GM13976 (cell line): ENCODE measurements at regions not wholly inside any gene's neighbourhood (a gene's known extent, or its start where the extent isn't known, plus 50 kb on each side); places are given as distances from the start of the nearest gene placed in this dataset.

ENCODE experiments used
- DNase-seq: peaks from one replicate; pipeline ENCODE4 v3.0.0; 2012; ENCODE audit warnings: low spot score
- in situ Hi-C: fragments of 300-500 bp; cut with MboI; formaldehyde crosslinking; loops from one replicate; pipeline ENCODE4 v1.12.0; 2022; ENCODE audit warnings: low sequenced_read_pairs, mixed read lengths, inconsistent platforms; ENCODE audit not compliant: unreplicated experiment
- TF ChIP-seq, protein P1 (sequence below): IDR thresholded peaks from 2 replicates; pipeline ENCODE4 v1.5.1; 2012; ENCODE audit warnings: borderline replicate concordance, mild to moderate bottlenecking; ENCODE audit not compliant: insufficient read depth; ENCODE audit errors: extremely low read depth, missing control alignments, control extremely low read depth

DNA sequence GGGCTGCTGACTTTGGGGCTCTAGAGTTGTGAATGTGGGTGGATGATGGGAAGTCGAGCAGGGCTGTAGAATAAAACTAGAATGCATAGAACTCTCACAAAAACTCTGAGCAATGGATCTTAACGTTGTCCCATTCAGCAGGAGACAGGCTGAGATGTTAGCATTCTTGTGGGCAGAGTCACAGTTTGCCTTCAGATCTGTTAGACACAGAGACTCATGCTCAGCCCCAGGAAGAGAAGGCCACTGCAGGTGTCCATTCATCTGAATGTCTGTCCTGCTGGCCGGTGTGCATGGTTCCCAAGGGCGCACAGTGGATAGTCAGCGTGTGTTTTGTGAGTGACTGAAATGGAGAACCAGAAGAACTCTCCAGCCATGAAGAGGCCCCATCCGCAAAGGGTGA lies 111.3 kb downstream of the TSN start:
- in situ Hi-C loops = no loop called here
- TF ChIP-seq, protein P1, sequence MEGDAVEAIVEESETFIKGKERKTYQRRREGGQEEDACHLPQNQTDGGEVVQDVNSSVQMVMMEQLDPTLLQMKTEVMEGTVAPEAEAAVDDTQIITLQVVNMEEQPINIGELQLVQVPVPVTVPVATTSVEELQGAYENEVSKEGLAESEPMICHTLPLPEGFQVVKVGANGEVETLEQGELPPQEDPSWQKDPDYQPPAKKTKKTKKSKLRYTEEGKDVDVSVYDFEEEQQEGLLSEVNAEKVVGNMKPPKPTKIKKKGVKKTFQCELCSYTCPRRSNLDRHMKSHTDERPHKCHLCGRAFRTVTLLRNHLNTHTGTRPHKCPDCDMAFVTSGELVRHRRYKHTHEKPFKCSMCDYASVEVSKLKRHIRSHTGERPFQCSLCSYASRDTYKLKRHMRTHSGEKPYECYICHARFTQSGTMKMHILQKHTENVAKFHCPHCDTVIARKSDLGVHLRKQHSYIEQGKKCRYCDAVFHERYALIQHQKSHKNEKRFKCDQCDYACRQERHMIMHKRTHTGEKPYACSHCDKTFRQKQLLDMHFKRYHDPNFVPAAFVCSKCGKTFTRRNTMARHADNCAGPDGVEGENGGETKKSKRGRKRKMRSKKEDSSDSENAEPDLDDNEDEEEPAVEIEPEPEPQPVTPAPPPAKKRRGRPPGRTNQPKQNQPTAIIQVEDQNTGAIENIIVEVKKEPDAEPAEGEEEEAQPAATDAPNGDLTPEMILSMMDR = no peak
- no peak for DNase-seq

DNA sequence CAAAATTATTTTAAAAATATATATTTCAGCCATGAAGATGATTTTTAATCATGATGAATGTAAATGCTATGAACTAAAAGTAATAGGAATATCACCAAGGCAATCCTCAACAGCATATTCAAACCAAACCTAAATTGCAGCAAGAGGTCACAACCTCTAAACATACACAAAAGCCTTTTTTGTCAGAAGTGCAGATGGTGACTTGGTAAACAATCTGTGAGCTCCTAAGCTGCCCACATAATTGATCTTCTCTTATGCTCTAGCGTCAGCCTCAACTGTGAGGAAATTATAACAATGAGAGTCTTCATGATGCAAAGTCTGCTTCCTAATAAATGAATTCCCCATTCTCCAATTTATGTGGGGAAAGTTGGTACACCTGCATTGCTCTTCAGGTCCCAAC lies 113.2 kb downstream of the TSN start:
- in situ Hi-C loops = no loop called here
- TF ChIP-seq, protein P1 = no peak
- no peak for DNase-seq

DNA sequence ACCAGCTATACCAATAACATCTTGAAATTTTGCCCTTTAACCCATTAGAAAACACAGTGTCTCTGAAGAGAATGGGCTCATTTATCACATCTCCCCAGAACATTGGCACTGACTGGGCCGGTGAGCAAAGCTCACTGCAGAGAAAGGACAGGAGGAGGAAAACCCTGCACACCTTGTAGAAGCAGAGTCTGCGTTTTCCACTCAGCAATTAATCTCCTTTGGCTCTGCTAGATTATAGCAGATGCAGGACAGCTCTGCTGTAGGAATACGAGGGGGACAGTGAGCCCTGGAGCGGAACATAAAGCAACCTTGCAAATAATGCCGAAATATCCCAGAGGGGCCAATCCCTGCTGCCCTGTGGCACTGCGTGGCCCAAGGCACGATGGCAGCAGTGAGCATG lies 113.9 kb downstream of the TSN start:
- in situ Hi-C loops = no loop called here
- DNase-seq = no peak
- TF ChIP-seq, protein P1 = no peak

DNA sequence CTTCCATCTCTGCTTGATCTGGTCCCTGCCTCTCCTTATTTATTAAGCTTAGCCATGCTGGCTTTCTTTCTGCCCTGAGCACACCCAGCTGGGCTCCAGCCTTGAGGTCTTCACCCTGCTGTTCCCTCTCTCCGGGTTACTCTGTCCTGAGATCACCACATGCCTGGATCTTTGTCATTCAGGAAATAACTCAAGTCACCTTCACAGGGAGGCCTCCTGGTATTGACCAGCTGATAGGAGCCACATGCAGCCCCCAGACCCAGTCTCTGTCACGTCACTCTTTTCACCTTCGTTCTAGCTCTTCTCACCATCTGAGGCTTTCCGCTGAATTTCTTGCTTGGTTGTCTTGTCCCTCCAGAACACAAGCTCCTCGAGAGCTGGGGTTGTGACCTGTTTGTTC lies 114.4 kb downstream of the TSN start:
- no peak for DNase-seq
- TF ChIP-seq, protein P1 = no peak
- in situ Hi-C loops = no loop called here

DNA sequence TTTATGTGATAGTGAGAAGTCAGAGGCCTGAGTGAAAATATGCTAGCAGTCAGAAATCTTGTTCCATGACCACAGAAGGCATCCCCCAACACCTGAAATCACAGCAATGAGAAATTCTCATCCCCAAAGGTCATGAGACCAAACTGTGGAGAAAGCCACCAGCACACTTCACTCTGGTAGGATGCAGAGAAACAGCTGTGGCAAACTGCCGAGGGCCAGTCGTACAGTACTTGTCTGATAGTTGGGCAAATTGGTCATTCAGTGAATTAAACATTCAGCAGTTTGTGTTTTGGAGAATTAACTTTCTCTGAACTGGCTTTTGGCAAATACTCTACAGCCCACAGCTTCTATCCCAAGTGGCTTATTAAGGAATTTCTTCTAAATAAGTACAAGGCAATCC lies 117.2 kb downstream of the TSN start:
- in situ Hi-C loops = no loop called here
- TF ChIP-seq, protein P1 = no peak
- no peak for DNase-seq

DNA sequence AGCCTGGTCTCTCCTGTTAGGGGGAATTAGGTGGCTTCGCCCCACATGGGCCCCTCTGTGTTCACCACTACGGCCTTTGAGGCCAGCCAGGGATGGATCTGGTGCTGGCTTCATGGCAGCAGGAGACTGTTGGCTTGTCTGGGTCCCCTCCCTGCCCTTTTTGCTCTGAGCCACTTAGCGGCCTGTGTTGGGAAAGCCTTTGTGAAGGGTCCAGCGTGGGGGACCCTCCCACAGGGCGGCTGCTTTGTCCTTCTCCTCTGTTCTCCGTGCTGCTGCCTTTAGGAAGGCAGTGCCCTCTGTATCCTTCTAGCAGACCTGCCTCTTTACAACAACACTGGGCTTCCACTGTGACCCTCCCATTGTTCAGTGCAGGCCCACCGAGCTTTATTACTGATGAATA lies 118.4 kb downstream of the TSN start:
- in situ Hi-C loops = no loop called here
- DNase-seq = no peak
- TF ChIP-seq, protein P1 = no peak
